H54 (cell line): ENCODE measurements at regions not wholly inside any gene's neighbourhood (a gene's known extent, or its start where the extent isn't known, plus 50 kb on each side); places are given as distances from the start of the nearest gene placed in this dataset.
A peak's percentile ranks its signal among the peaks of the same experiment; 100 is the strongest.
"Not testable (repeated sequence)": the region's sequence is repeated elsewhere in the genome, so short reads cannot be mapped to it uniquely, and the experiment has no call there.

Source experiments
- DNase-seq: peaks from one replicate; pipeline ENCODE4 v3.0.0; 2011; ENCODE audit warnings: low spot score, mixed read lengths; ENCODE audit not compliant: insufficient read length
- FAIRE-seq: peaks from 3 replicates; lab custom pipeline; 2011; peaks lifted over from hg19 to GRCh38; lab: Jason Lieb, UNC
- POLR2A ChIP-seq: IDR thresholded peaks from 2 replicates; pipeline ENCODE4 v1.6.1; 2011; ENCODE audit warnings: low read depth, mild to moderate bottlenecking, low read length

GRCh38 chr4:155473420-155474095 lies 96.8 kb upstream of the MAP9 start:
- DNase-seq (no peak), FAIRE-seq (no peak)
- no peak for TF ChIP-seq POLR2A

- no peak for FAIRE-seq
- no peak for TF ChIP-seq POLR2A
- DNase-seq, result no peak
Measured at GRCh38 chr4:155468282-155468681, 91.5 kb upstream of the MAP9 start.

- DNase-seq, result no peak
- FAIRE-seq, result no peak
- no peak for TF ChIP-seq POLR2A
Measured at GRCh38 chr4:155450676-155451075, 73.9 kb upstream of the MAP9 start.

GRCh38 chr4:155445306-155445705 lies 68.5 kb upstream of the MAP9 start:
- DNase-seq, result no peak
- no peak for FAIRE-seq
- no peak for TF ChIP-seq POLR2A

GRCh38 chr4:155444721-155445120 lies 68.0 kb upstream of the MAP9 start:
- no peak for FAIRE-seq
- DNase-seq, result no peak
- no peak for TF ChIP-seq POLR2A

- peak; percentile 13 for DNase-seq
- TF ChIP-seq POLR2A, result no peak
- peak; percentile 72 for FAIRE-seq
Measured at GRCh38 chr4:155442267-155443105, 65.7 kb upstream of the MAP9 start.

GRCh38 chr4:155441475-155441874 lies 64.7 kb upstream of the MAP9 start:
- FAIRE-seq (no peak), DNase-seq (no peak)
- no peak for TF ChIP-seq POLR2A

GRCh38 chr4:155439760-155440159 lies 63.0 kb upstream of the MAP9 start:
- DNase-seq, FAIRE-seq: not testable (repeated sequence)

GRCh38 chr4:155434904-155435303 lies 58.1 kb upstream of the MAP9 start:
- no peak for TF ChIP-seq POLR2A
- DNase-seq (no peak), FAIRE-seq (no peak)

GRCh38 chr4:155434366-155434765 lies 57.6 kb upstream of the MAP9 start:
- no peak for TF ChIP-seq POLR2A
- no peak for DNase-seq
- FAIRE-seq, result no peak

GRCh38 chr4:155433636-155434360 lies 57.0 kb upstream of the MAP9 start:
- DNase-seq (peak; percentile 1), FAIRE-seq (peak; percentile 82)
- no peak for TF ChIP-seq POLR2A

- DNase-seq (no peak), FAIRE-seq (no peak)
- TF ChIP-seq POLR2A, result no peak
Measured at GRCh38 chr4:155430895-155431795, 54.4 kb upstream of the MAP9 start.

- no peak for FAIRE-seq
- no peak for DNase-seq
- no peak for TF ChIP-seq POLR2A
Measured at GRCh38 chr4:155428128-155428527, 51.4 kb upstream of the MAP9 start.
